CD4-positive, alpha-beta memory T cell (primary cell): ENCODE measurements at regions not wholly inside any gene's neighbourhood (a gene's known extent, or its start where the extent isn't known, plus 50 kb on each side); places are given as distances from the start of the nearest gene placed in this dataset.

Source experiments
- CTCF ChIA-PET: fragments of 350-600 bp; sonication (Branson Sonifier 250); formaldehyde crosslinking; loops from one replicate; lab custom pipeline; 2021; ENCODE audit warnings: inconsistent platforms; ENCODE audit not compliant: partially characterized antibody; lab: Charles Lee
- POLR2A ChIA-PET: fragments of 350-600 bp; sonication (Branson Sonifier 250); formaldehyde crosslinking; loops from one replicate; lab custom pipeline; 2021; ENCODE audit not compliant: partially characterized antibody; lab: Charles Lee
- DNase-seq, 5 donors: peaks; one replicate each; pipeline versions ENCODE4 v3.0.0 to v3.0.0-alpha.2; 2020 to 2022; ENCODE audit warnings: mixed read lengths in 1 of 5
- H3K27ac ChIP-seq: one replicate; pipeline ENCODE4 v1.7.0; 2013; ENCODE audit warnings: low read depth, low read length
- H3K27me3 ChIP-seq: 2 replicates; pipeline ENCODE4 v1.7.0; 2013; ENCODE audit warnings: mild to moderate bottlenecking, low read length, moderate library complexity; ENCODE audit not compliant: insufficient read depth
- H3K36me3 ChIP-seq: 2 replicates; pipeline ENCODE4 v1.7.0; 2013; ENCODE audit warnings: mild to moderate bottlenecking, low read length, moderate library complexity; ENCODE audit not compliant: insufficient read depth
- H3K4me1 ChIP-seq: 2 replicates; pipeline ENCODE4 v1.7.0; 2013; ENCODE audit warnings: mild to moderate bottlenecking, low read length, moderate library complexity; ENCODE audit not compliant: insufficient read depth
- H3K4me3 ChIP-seq, 2 donors: one replicate each; pipeline ENCODE4 v1.7.0; 2013; ENCODE audit warnings: low read length in 2 of 2, mild to moderate bottlenecking in 1 of 2
- H3K9me3 ChIP-seq, 2 donors: one replicate each; pipeline ENCODE4 v1.7.0; 2013; ENCODE audit warnings: low read length in 2 of 2, control low read depth in 1 of 2; ENCODE audit not compliant: control insufficient read depth in 1 of 2
- H3K27ac Mint-ChIP-seq, 7 donors: one replicate each; pipeline ENCODE4 v1.8.0; 2020 to 2021; ENCODE audit warnings: mixed read lengths in 7 of 7, mild to moderate bottlenecking in 6 of 7, inconsistent platforms in 3 of 7, moderate library complexity in 3 of 7
- H3K27me3 Mint-ChIP-seq, 2 donors: one replicate each; pipeline ENCODE4 v1.8.0; 2020 to 2021; ENCODE audit warnings: mixed read lengths in 2 of 2
- H3K36me3 Mint-ChIP-seq, 2 donors: one replicate each; pipeline ENCODE4 v1.8.0; 2020 to 2021; ENCODE audit warnings: mixed read lengths in 2 of 2, inconsistent platforms in 1 of 2, mild to moderate bottlenecking in 1 of 2
- H3K4me1 Mint-ChIP-seq, 4 donors: one replicate each; pipeline ENCODE4 v1.8.0; 2020 to 2021; ENCODE audit warnings: mixed read lengths in 4 of 4, mild to moderate bottlenecking in 1 of 4
- H3K4me3 Mint-ChIP-seq, 8 donors: one replicate each; pipeline ENCODE4 v1.8.0; 2020 to 2021; ENCODE audit warnings: mixed read lengths in 8 of 8, mild to moderate bottlenecking in 7 of 8, moderate library complexity in 6 of 8, inconsistent platforms in 3 of 8
- H3K9me3 Mint-ChIP-seq, 8 donors: one replicate each; pipeline ENCODE4 v1.8.0; 2020 to 2021; ENCODE audit warnings: mixed read lengths in 8 of 8, mild to moderate bottlenecking in 5 of 8, inconsistent platforms in 3 of 8, moderate library complexity in 1 of 8
- intact Hi-C: fragments of 100-400 bp; cut with micrococcal nuclease; formaldehyde crosslinking; loops from one replicate; pipeline ENCODE4 v1.15.1; 2023

DNA sequence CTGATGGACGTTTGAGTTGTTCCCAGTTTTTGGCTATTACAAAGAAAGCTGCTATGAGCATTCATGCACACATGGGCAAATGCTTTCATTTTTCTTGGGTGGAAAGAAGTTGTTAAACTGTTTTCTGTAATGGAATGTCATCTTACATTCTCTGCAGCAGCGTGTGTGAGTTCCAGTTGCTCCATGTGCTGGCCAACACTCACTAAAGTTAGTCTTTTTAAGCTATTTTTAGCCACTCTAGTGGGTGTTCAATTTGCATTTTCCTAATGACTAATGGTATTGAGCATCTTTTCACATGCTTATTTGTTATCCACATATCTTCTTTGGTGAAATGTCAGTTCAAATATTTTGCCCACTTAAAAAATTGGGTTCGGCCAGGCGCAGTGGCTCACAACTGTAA lies 82.8 kb upstream of the COL13A1 start:
- DNase-seq: no peak
- Mint-ChIP-seq H3K27me3 (peaks cover 2 to 6% of the 10 kb centered on the region in 2 donors), H3K4me3 (no peak overlapping the region), H3K9me3 (peaks cover 0 to 3% (median 0%) of the 10 kb centered on the region in 8 donors), H3K4me1 (no peaks in the 10 kb centered on the region), H3K27ac (no peak overlapping the region), H3K36me3 (no peaks in the 10 kb centered on the region)
- no peaks in the 10 kb centered on the region for H3K36me3 ChIP-seq
- no peaks in the 10 kb centered on the region for H3K9me3 ChIP-seq
- no peaks in the 10 kb centered on the region for H3K4me1 ChIP-seq
- intact Hi-C loops: no loop called here
- no peak overlapping the region for H3K4me3 ChIP-seq
- ChIA-PET CTCF (interaction anchor here (0.9 to 5.2 kb wide), 2 partner anchors 11 to 76 kb away, joined by 3 to 39 read pairs; no protein-coding TSS in a partner anchor), POLR2A (no interaction called here)
- no peak overlapping the region for H3K27ac ChIP-seq
- no peaks in the 10 kb centered on the region for H3K27me3 ChIP-seq

DNA sequence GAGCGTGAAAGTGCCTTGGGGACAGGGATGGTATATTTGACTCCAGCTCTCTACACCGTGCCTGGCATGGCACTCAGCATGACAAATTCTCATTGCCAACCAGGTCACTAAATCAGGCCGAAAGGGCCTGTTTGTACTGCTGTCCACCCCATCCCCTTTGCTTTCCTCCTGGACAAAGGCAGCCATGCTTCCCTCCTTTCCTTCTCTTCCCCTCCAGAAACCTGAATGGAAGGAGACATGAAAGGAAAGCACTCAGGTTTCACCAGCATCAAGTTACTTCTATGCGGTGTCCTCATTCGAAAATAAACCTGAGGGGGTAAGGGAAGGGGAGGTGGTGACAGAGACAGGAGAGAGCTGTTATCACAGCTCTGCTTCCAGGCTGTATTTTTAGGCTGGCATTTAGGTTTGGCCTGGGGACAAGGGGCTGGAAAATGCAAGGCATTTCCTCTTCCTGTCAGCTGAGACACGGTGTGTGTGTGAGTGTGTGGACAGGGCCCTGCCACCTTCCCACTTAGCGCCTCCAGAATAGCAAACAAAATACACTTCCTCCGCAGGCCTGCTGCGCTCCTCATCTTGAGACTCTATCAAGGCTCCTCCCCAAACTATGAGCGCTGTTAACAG lies 79.9 kb upstream of the COL13A1 start:
- Mint-ChIP-seq H3K36me3 (no peaks in the 10 kb centered on the region), H3K4me1 (no peaks in the 10 kb centered on the region), H3K4me3 (no peak overlapping the region), H3K9me3 (peaks cover 0 to 3% (median 0%) of the 10 kb centered on the region in 8 donors), H3K27ac (no peak overlapping the region), H3K27me3 (peaks cover 7 to 10% of the 10 kb centered on the region in 2 donors)
- Histone ChIP-seq H3K4me1 (no peaks in the 10 kb centered on the region), H3K27me3 (no peaks in the 10 kb centered on the region), H3K27ac (no peak overlapping the region), H3K9me3 (no peaks in the 10 kb centered on the region), H3K4me3 (no peak overlapping the region), H3K36me3 (no peaks in the 10 kb centered on the region)
- DNase-seq: no peak
- intact Hi-C loops: no loop called here
- CTCF ChIA-PET: no interaction called here
- POLR2A ChIA-PET: no interaction called here

- no peaks in the 10 kb centered on the region for H3K36me3 ChIP-seq
- H3K9me3 ChIP-seq: no peaks in the 10 kb centered on the region
- no peaks in the 10 kb centered on the region for H3K4me1 ChIP-seq
- Mint-ChIP-seq H3K4me1 (no peaks in the 10 kb centered on the region), H3K36me3 (no peaks in the 10 kb centered on the region), H3K27me3 (peaks cover 7 to 10% of the 10 kb centered on the region in 2 donors), H3K4me3 (no peak overlapping the region), H3K27ac (no peak overlapping the region), H3K9me3 (peaks cover 0 to 3% (median 0%) of the 10 kb centered on the region in 8 donors)
- no peak overlapping the region for H3K4me3 ChIP-seq
- ChIA-PET CTCF (no interaction called here), POLR2A (no interaction called here)
- no peaks in the 10 kb centered on the region for H3K27me3 ChIP-seq
- intact Hi-C loops: no loop called here
- H3K27ac ChIP-seq: no peak overlapping the region
- DNase-seq: no peak
Observed at GRCh38 chr10:69723653-69724052, 78.1 kb upstream of the COL13A1 start.

DNA sequence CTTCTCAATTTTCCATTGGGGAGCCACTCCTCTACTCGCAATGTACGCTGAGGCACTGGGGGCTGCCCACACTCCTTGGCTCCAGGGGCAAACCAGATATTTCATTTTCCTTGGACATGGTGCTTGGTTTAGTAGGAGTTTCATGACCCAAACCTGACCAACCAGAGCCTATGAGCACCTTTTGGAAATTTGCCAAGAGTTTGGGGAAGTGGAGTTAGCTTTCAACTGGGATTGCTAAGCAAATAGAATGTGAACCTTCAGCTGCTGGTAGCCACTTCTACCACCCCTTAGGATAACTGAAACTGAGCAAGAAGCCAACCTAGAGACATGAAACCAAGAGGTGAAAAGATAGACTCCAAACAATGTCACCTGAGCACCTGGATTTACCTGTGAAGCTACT lies 74.9 kb upstream of the COL13A1 start:
- H3K27me3 Mint-ChIP-seq: peaks cover 7 to 10% of the 10 kb centered on the region in 2 donors
- no peak for DNase-seq
- ChIA-PET POLR2A (no interaction called here), CTCF (interaction anchor here (1.0 to 1.6 kb wide), 4 partner anchors 9 to 26 kb away, joined by 3 to 4 read pairs (median 3); no protein-coding TSS in a partner anchor)
- no peaks in the 10 kb centered on the region for H3K36me3 Mint-ChIP-seq
- H3K4me1 Mint-ChIP-seq: no peaks in the 10 kb centered on the region
- Histone ChIP-seq H3K4me1 (no peaks in the 10 kb centered on the region), H3K27ac (no peak overlapping the region), H3K27me3 (no peaks in the 10 kb centered on the region), H3K9me3 (no peaks in the 10 kb centered on the region), H3K4me3 (no peak overlapping the region), H3K36me3 (no peaks in the 10 kb centered on the region)
- no peak overlapping the region for H3K27ac Mint-ChIP-seq
- H3K4me3 Mint-ChIP-seq: no peak overlapping the region
- intact Hi-C loops: no loop called here
- H3K9me3 Mint-ChIP-seq: peaks cover 0 to 3% (median 0%) of the 10 kb centered on the region in 8 donors

DNA sequence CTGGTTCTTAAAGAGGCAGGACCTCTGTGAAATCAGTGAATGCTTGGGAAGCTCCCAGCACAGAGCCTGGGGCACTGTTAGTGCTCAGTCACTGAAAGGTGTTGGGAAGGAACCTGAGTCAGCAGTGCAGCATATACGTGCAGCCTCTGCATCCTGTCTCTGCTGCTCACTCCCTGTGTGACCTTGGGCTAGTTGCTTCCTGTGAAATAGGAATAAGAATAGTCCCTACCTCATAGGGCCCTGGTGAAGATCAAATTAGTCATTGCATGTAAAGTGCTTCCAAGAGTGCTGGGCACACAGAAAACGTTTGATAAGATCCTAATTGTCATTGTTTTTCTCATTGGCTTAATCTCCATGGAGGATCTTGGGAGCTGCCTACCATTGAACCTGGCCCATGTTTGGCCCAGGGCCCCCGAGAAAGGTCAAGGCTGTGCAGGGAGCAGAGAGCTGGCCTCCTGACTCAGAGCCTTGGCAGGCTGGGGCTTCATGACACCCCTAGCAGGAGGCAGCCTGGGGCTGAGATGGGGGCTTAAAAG lies 73.3 kb upstream of the COL13A1 start:
- Mint-ChIP-seq H3K27me3 (peaks cover 3 to 10% of the 10 kb centered on the region in 2 donors), H3K4me3 (no peak overlapping the region), H3K27ac (no peak overlapping the region), H3K36me3 (no peaks in the 10 kb centered on the region), H3K4me1 (no peaks in the 10 kb centered on the region), H3K9me3 (no peaks in the 10 kb centered on the region)
- H3K4me3 ChIP-seq: no peak overlapping the region
- H3K27me3 ChIP-seq: no peaks in the 10 kb centered on the region
- H3K4me1 ChIP-seq: no peaks in the 10 kb centered on the region
- H3K9me3 ChIP-seq: no peaks in the 10 kb centered on the region
- no peak for DNase-seq
- H3K27ac ChIP-seq: no peak overlapping the region
- CTCF ChIA-PET: interaction anchor here (0.9 to 1.6 kb wide), 2 partner anchors 12 to 28 kb away, joined by 3 read pairs; no protein-coding TSS in a partner anchor
- intact Hi-C loops: no loop called here
- POLR2A ChIA-PET: no interaction called here
- H3K36me3 ChIP-seq: no peaks in the 10 kb centered on the region

GRCh38 chr10:69729326-69730048 lies 72.2 kb upstream of the COL13A1 start:
- CTCF ChIA-PET: interaction anchor here (0.8 to 2.5 kb wide), 3 partner anchors 11 to 13 kb away, joined by 3 to 11 read pairs (median 3); no protein-coding TSS in a partner anchor
- Mint-ChIP-seq H3K36me3 (no peaks in the 10 kb centered on the region), H3K27ac (no peak overlapping the region), H3K9me3 (no peaks in the 10 kb centered on the region), H3K4me3 (no peak overlapping the region), H3K27me3 (peaks cover 6 to 8% of the 10 kb centered on the region in 2 donors), H3K4me1 (peaks cover 4 to 9% (median 5%) of the 10 kb centered on the region in 4 donors)
- no peak for DNase-seq
- no peak overlapping the region for H3K4me3 ChIP-seq
- no peaks in the 10 kb centered on the region for H3K27me3 ChIP-seq
- H3K4me1 ChIP-seq: peaks cover 5% of the 10 kb centered on the region
- POLR2A ChIA-PET: no interaction called here
- H3K27ac ChIP-seq: no peak overlapping the region
- intact Hi-C loops: no loop called here
- H3K36me3 ChIP-seq: no peaks in the 10 kb centered on the region
- H3K9me3 ChIP-seq: no peaks in the 10 kb centered on the region
